HG02852 (cell line): ENCODE measurements at regions not wholly inside any gene's neighbourhood (a gene's known extent, or its start where the extent isn't known, plus 50 kb on each side); places are given as distances from the start of the nearest gene placed in this dataset.

Source experiments
- ATAC-seq: cut with Tn5 transposase; IDR thresholded peaks from one replicate; pipeline ENCODE4 v1.9.1; 2021; ENCODE audit warnings: mild to moderate bottlenecking, moderate library complexity; ENCODE audit not compliant: unreplicated experiment

DNA sequence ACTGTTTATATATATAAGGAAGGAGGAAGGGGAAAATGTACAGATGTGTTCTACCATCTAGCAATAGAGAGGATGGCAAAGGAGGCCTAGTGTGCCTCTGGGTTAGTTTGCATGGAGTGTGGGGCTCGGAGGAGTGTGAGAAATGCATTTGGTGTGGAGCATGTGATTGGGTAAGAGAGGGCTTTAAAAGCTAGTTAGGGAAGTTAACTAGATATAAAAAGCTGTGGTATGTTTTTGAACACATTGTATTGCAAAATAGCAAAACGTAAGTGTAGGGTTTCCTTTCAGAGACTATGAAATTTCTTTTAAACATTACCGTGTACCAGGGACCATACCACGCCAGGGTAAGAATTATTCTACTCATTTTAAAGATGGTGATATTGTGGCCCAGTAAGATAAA is 53.3 kb upstream of the STXBP6 start:
- no peak for ATAC-seq

DNA sequence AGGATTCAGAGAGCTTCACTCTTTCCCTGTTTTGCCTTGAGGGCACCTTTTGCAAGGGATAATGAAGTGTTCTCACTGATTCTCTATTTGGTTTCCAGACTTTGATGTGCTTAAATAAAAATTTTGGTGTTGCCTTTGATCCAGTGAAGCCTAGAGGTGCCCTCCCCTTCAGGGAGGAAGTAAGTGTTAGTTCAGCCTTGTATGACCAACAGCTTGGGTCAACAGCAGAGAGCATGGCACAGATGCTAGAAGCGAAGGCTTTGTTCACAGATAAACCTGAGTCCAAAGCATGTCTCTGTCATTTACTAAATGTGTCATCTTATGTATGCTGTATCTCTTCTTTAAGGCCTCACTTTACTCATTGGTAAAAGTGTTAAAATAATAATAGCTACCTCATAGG is 52.8 kb upstream of the STXBP6 start:
- no peak for ATAC-seq

DNA sequence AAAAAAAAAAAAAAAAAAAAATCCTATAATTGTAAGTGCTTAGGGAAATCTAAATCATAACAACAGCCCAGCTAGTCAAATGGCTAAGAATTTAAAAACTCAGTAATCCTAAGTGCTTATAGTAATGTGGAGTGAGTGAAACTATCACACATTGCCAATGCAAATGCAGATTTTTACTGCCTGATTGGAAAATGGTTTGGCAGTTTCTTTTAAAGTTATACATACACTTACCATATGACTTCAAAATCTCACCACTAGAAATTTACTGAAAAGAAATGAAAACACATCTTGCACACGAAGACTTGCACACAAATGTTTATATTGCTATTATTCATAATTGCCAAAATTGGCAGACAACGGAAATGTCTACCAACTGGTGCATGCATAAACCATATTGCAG is 51.3 kb upstream of the STXBP6 start:
- ATAC-seq = no peak
